Fibroblast of skin of left biceps (primary cell): ENCODE measurements at regions not wholly inside any gene's neighbourhood (a gene's known extent, or its start where the extent isn't known, plus 50 kb on each side); places are given as distances from the start of the nearest gene placed in this dataset.

Experiments
- DNase-seq, 2 experiments: peaks; one replicate each; pipeline ENCODE4 v3.0.0-alpha.2; 2013; ENCODE audit warnings: low read depth in 2 of 2

DNA sequence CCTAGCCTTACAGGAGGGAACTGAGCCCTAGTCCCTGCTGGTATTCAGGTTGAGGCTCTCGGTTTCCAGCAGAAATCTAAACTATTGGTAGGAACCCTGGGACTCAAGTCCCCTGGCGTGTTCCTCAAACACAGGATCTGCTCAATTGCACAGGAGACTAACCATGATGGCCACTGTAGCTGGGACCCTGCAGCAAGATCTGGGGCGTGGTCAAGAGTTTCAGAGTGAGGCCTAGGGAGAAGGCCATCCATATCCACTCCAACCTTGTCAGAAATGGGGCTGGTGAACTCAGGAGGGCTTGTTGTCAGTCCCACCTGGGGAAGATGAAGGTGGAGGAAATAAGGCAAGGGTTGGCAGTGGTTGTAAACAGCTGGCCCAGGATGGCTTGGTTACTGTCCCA is 49.9 kb upstream of the PAX6 start:
- no peak for DNase-seq
